ENCODE measurements at regions not wholly inside any gene's neighbourhood (a gene's known extent, or its start where the extent isn't known, plus 50 kb on each side); places are given as distances from the start of the nearest gene placed in this dataset.

DNA sequence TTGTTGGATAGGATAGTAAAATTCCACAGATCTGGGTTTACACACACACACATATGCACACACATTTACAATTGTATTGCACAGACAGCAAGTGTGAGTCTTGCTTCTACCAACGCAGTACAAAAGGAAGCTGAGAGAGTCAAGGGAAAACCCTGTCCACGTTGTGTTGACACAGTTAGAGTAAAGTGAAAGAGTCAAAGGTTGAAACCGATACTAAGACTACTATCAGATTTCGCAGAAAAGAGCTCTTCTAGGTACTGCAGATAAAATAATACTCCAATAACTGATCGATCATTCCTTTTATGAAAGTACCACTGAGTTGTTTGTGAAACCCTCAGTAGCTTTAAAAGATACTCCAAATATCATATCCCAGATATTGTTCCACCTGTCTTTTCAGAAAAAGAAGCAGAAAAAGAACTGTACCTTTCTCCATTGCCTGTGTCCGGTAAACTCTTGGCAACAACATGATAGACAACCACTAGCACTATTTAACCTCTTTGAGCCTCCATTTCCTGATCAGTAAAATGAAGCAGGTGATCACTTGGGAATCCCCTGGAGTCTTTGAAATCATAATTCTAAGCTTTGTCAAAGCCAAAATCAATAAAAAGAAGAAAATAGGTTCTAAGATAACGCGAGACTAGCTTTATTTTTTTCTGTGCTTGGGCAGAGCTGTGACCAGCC, 224.6 kb upstream of the FOXN3 start:
- no peak for DNase-seq (ENCODE audit: low spot score)
- intact Hi-C loops (cut with DNase I) = no loop called here

DNA sequence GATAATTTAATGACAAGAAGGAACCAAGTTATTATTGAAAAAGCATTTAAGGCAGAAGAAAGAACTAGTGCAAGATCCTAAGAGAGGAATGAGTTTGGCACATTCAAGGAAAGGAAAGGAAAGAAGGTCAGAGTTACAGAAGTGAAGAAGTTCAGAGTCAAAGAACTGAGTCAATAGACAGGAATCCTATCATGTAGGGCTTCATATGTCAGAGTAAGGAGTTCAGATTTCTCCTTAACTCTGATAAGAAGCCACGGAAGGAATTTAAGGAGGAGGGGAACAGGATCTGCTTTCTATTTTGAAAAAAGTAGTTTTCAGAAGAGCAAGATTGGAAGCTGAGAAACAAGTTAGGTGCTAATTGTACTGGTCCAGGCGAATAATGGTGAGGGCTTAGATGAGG, 223.1 kb upstream of the FOXN3 start:
- DNase-seq (ENCODE audit: low spot score) = no peak
- intact Hi-C loops (cut with DNase I) = no loop called here

DNA sequence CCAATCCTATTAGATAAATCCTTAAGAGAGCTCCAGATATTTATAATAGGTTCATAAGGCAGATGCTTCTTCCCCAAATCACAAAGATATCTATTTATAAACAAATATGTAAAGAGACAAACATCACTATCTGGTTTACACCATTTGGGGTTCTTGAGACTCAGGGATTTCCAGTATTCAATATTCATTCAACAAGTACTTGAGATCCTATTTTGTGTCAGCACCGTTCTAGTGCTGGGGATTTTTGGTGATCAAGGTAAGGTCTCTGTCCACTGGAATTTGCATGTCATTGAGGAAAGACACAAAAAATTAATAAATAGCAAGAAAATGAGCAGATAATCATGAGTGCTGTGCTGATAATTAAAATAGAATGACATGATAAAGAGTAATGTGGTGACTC, 222.7 kb upstream of the FOXN3 start:
- intact Hi-C loops (cut with DNase I) = loop anchor here (10.0 kb wide), 1 partner anchor 125 kb away; no protein-coding TSS in a partner anchor
- no peak for DNase-seq (ENCODE audit: low spot score)

DNA sequence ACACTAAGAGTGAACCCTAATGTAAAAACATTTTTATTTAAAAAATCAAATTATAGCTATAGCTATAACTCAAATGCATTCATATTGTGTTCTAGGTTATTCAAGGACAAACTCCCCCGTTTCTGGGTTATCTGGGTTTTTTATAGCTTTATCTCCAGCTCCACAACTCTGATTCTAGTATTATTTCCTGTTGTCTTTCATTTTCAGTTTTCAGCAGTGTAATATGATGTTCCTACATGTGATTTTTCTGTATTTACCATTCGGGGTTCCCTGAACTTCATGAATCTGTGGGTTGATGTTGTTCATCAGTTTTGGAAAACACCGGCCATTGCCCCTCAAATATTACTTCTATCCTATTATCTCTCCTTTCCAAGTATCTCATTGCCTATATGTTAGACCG, 221.9 kb upstream of the FOXN3 start:
- no peak for DNase-seq (ENCODE audit: low spot score)
- intact Hi-C loops (cut with DNase I) = loop anchor here (10.0 kb wide), 1 partner anchor 126 kb away; no protein-coding TSS in a partner anchor

DNA sequence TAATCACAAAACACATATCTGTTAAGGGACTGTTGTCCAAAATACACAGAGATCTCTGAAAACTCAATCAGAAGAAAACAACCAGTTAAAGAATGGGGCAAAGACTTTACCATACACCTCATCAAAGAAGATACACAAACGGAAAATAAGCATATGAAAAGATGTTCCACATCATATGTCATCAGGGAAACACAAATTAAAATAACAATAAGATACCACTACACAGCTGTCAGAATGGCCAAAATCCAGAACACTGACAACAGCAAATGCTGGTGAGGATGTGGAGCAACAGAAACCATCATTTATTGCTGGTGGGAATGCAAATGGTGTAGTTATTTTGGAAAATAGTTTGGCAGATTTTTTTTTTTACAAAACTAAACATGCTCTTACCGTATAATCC, 220.5 kb upstream of the FOXN3 start:
- intact Hi-C loops (cut with DNase I) = loop anchor here (10.0 kb wide), 1 partner anchor 127 kb away; no protein-coding TSS in a partner anchor
- no peak for DNase-seq (ENCODE audit: low spot score)

DNA sequence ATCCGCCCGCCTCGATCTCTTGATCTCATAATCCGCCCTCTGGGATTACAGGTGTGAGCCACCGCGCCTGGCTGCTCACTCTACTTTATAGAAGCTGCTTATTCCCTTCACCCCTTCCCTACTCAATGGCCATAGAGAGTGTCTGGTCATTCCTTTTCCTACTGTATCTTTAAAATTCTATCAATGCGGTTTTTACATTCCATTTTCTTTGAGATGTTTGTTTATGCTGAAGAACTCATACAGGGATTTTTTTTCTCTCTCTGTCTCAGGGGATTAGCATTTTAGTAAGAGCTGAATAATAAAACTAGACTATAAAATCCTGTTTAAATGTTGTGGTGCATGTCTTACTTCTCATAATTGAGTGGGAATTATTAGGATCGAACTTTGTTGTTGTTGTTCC, 218.6 kb upstream of the FOXN3 start:
- intact Hi-C loops (cut with DNase I) = loop anchor here (10.0 kb wide), 1 partner anchor 129 kb away; no protein-coding TSS in a partner anchor
- no peak for DNase-seq (ENCODE audit: low spot score)

DNA sequence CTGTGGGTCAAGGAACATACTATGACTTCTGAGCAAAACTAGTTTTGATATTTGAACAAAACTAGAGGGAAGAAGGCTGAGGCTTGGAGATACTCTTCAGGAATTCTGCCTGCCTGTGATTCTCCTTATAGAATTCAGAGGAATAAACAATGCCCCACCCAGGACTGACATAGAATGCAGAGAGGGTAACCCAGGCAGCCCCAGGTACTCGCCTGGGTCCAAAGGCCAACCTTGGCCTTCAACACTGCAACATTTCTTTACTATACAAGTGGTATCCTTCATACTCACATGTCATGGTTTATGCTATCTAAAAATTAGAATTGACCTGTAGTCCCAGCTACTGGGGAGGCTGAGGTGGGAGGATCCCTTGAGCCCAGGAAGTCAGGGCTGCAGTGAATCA, 217.0 kb upstream of the FOXN3 start:
- intact Hi-C loops (cut with DNase I) = loop anchor here (10.0 kb wide), 1 partner anchor 131 kb away; no protein-coding TSS in a partner anchor
- no peak for DNase-seq (ENCODE audit: low spot score)

DNA sequence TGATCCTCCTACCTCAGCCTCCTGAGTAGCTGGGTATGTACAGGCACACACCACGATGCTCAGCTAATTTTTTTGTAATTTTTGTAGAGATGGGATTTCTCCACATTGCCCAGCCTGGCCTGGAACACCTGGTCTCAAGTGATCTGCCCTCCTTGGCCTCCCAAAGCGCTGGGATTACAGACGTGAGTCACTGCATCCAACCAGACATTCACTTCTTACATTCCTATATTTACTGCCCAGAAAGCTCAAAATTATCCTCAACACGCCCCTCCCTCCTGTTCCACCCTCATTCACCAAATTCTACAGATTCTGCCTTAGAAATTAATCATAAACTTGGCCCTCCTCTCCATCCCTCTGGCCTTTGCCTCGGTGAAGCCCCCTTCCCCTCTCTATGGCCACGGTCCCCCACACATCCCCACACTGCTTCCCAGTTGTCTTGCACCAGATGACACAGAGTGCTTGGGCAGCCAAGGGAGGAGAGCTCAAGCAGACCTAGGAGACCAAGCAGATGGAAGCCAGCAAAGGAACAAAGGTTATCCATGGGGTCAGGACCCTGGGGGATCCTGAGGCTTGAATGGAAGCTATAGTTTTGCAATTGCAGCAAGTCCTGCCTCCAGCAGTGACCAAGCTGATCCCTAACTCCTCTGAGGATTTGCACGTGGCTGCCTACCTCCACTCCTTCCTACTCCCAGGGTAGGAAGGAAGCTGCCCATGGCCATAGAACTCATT, 213.2 kb upstream of the FOXN3 start:
- intact Hi-C loops (cut with DNase I) = loop anchor here (10.0 kb wide), 1 partner anchor 135 kb away; no protein-coding TSS in a partner anchor
- DNase-seq (ENCODE audit: low spot score) = no peak

DNA sequence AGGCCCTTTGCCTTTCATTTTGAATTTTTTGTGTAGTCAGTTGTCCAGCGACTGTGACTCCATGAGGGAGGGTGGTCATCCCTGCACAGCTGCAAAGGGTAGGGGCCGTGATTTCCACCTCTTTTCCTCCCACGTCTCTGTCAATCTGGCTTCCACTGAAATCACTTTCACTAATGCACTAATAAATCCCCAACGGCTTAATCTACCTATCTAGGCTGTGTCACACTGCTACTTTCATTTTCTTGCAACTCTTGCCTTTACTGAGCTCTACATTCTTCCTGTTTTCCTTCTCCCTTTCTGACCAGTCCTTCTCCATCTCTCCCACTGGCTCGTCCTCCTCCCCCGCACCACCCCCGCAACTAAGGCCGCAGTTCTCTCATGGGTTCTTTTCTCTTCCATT, 212.3 kb upstream of the FOXN3 start:
- DNase-seq (ENCODE audit: low spot score) = no peak

DNA sequence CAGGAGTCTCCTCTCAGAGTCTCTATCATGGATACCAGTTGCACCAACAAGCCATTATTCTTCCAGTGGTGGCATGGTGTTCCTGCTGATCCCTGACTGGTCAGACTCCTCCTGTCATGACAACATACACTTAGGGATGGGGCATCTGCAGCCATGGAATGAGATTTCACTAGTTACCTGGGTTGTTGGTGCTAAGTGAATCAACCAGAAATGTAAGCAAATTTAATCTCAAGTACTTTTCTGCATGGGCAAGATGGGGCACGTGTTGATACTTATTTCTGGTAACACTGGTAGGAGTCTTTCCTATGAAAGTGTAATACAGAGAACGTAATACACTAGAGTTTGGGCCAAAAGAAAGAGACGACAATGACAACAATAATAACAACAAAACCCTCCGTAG, 211.5 kb upstream of the FOXN3 start:
- DNase-seq (ENCODE audit: low spot score) = no peak
- intact Hi-C loops (cut with DNase I) = no loop called here

More for the DNA sequence above, 212.3 kb upstream of the FOXN3 start:
- intact Hi-C loops (cut with DNase I) = no loop called here

DNA sequence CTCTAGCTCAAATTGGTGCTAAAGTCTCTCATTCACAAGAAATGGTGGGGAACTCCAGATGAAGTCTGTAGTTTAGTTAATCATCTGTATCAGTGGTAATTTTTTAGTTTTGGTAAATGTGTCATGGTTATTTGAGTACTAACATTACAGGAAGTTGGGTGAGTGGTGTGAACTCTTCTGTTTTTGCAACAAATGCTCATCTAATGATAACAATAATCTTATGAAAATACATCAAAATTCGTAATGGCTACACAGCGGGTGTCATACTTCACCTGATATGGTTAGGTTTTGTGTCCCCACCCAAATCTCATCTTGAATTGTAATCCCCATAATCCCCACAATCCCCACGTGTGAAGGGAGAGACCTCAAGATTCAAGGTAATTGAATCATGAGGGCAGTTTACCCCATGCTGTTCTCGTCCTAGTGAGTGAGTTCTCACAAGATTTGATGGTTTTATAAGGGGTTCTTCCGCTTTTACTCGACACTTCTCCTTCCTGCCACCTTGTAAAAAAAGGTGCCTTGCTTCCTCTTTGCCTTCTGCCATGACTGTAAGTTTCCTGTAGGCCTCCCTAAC, 209.3 kb upstream of the FOXN3 start:
- DNase-seq (ENCODE audit: low spot score) = no peak
- intact Hi-C loops (cut with DNase I) = no loop called here

DNA sequence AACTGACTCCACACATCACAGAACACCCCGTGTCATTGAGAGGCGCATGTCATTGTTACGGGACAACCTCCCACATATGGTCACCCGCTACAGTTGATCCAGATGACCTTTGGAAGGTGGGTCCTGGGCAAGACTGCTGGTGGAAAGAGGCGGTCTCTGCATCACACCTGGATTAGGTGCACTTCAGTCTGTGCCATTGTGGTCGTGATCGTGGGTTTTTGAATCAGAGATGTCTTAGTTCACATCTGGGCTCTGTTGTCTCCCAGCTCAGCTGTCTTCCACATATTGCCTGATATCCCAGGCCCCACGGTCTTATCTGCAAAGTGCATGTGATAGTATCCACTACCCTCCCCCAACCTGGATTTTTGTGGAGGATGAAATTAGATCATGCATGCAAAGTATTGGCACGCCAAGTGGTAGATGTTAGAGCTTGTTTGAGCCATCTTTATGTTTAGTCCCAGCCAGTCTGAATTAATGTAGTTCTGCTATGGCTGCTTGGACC, 208.7 kb upstream of the FOXN3 start:
- intact Hi-C loops (cut with DNase I) = no loop called here
- DNase-seq (ENCODE audit: low spot score) = no peak

DNA sequence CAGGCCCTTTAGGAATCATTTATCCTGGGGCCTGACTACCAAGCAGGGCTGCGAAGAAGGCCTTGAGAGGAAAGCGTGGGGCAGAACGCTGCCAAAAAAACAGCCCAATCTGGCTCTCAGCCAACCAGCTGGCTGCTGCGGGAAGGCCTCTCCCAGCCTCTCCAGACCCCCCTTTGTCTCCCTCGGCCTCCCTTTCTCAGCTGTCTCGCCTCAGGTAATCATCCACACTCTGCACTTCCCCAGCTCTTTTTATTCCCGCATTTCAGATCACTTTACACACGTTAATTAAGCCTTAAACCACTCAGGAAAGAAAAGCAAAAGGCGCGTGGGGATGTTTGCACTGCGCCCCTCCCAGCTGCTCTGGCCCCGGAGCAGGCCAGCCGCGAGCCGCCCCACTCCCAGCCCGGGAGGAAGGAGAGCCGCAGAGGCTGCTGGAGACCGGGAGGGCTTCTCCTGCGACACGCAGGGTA, 208.2 kb upstream of the FOXN3 start:
- no peak for DNase-seq (ENCODE audit: low spot score)
- intact Hi-C loops (cut with DNase I) = no loop called here

DNA sequence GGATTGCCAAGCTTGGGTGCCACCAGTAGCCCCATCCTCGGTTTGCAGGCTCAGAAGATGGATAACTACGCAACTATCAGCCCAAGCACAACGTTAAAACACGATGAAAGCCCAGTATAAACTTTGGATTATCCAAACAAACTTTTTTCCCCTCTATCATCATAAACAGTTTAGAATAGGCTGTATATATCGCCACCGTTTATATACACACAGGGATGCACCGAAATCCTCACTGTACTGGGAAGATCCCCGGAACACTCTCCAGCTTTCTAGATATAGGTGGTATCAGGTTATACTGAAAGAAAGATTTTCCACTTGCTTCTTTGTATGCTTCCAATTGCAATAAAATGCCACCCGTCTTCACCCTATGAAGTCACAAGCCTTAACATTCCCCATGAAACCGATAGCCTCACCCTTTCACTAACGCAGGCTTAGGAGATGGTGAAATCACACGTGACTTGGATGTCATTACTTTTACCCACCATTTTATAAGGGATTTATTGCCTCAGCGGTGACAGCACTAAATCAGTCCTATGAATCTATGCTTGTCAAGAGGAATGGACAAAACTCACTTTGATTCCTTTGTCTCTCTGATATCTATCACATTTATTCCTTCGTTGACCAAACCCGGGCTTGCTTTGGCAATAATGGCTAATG, 207.6 kb upstream of the FOXN3 start:
- no peak for DNase-seq (ENCODE audit: low spot score)
- intact Hi-C loops (cut with DNase I) = no loop called here

DNA sequence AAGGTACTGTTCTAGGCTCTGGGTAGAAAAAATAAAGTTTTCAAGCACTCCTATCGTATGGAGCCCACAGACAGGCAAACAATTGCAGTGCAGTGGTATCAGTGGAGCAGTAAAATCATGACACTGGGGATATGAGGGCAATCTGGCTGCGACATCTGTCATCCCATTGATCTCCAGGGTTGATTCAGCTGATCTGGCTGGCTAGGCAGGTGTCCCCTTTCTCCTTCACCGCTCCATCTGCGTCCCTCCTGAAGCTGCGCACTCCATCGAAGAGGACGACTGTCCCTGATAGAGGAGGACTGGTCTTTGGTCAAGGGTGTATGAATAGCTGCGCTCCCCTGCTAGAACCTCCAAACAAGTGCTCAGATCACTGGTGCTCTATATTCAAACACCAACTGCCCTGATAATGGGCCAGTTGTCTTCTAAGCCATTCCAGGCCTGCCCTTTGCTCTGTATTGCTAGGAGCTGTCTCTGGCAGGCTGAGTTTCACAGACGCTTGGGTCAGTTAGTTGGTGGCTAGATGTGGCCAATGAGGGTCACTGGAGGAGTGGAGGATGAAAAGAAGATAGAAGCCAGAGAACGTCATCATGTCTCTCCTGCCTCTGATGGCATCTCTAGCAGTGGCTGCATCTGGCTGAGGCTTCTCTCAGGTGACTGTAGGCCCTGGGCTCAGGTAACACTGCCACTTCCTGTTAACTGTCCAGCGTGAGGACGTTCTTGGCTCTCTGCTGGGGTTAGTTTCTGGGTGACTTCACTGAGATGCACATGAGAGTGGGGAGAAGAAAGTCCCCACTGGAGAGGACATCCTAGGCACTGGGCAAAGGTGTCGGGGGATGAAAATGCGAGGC, 205.0 kb upstream of the FOXN3 start:
- intact Hi-C loops (cut with DNase I) = no loop called here
- DNase-seq (ENCODE audit: low spot score) = no peak

DNA sequence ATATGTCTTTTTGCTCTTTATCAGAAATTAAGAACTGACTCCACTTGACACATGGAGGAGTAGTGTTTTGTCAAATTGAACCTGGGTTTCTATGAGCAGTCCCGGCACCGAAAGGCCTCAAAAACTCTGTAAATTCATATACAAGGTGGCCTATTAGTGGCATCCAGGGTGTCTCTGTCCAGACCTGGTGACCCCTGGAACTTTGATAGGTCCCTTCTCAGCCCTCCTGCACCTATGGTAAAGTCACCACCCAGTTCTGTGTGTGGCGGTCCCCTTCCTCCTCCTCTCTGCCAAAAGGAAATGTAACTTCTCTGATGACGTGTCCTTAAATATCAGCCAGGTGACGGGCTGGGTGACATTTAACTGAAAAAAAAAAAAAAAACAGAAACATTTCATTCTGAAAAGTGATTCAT, 204.0 kb upstream of the FOXN3 start:
- intact Hi-C loops (cut with DNase I) = no loop called here
- DNase-seq (ENCODE audit: low spot score) = no peak

DNA sequence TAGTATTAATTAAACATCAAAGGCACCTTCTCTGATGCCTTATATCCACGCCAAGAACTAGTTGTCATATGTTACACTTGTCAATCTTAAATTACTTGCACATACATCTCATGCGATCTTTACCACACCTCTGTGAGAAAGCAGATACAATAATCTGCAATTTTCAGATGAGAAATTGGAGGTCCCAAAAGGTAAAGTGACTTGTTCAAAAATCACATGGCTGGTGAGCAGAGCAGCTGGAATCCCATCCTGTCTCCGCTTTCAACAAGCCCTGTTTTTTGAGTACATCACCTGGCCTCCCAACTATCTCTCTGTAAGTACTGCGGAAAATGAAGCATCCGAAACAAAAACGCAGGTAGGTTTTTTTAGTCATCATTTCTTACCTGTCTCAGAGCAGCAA, 203.4 kb upstream of the FOXN3 start:
- intact Hi-C loops (cut with DNase I) = no loop called here
- DNase-seq (ENCODE audit: low spot score) = no peak

DNA sequence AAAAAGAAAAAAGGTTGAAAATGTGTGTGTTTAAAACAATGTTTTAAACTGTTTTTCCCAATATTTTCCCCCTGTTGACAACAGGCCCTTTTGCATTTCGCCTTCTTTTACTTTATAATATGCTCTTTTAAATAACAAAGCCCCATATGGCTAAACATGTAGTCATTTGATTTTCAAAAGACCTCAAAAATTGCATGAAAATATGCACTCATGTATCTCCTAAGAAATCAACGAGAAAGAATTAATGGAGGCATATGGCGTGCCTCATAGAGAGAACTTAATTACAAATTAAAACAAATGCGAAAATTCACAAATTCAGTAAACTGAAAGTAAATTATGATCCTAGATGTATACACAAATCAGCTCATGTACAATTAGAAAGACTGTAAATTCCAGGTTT, 202.6 kb upstream of the FOXN3 start:
- DNase-seq (ENCODE audit: low spot score) = no peak
- intact Hi-C loops (cut with DNase I) = loop anchor here (2.0 to 10.0 kb wide), 4 partner anchors 38 to 315 kb away; partner anchors contain the start of gene FOXN3

Data from cardiac septum (tissue), 1 donor.